CD4-positive, alpha-beta T cell (primary cell): ENCODE measurements at regions not wholly inside any gene's neighbourhood (a gene's known extent, or its start where the extent isn't known, plus 50 kb on each side); places are given as distances from the start of the nearest gene placed in this dataset.

Source experiments
- ATAC-seq: fragments of 200-7000 bp; cut with Tn5 transposase; one replicate; pipeline ENCODE4 v1.10.0; 2022; ENCODE audit warnings: mild to moderate bottlenecking; ENCODE audit not compliant: poor library complexity
- CTCF ChIA-PET: fragments of 350-600 bp; sonication (Branson Sonifier 250); formaldehyde crosslinking; loops from one replicate; lab custom pipeline; 2021; ENCODE audit warnings: antibody characterized with exemption, inconsistent platforms; lab: Charles Lee
- POLR2A ChIA-PET: fragments of 350-600 bp; sonication (Branson Sonifier 250); formaldehyde crosslinking; loops from one replicate; lab custom pipeline; 2021; ENCODE audit warnings: antibody characterized with exemption, inconsistent platforms; lab: Charles Lee
- DNase-seq, 14 experiments: peaks; one replicate each; pipeline ENCODE4 v3.0.0-alpha.2; 2013 to 2020; ENCODE audit warnings: mixed read lengths in 2 of 14
- H3K27ac ChIP-seq, 2 donors: one replicate each; pipeline versions ENCODE4 v1.5.1 to v1.7.0; 2013; ENCODE audit warnings: low read length in 2 of 2, low read depth in 1 of 2, mild to moderate bottlenecking in 1 of 2
- H3K27me3 ChIP-seq, 2 experiments: 1 replicate in 1 of 2; 2 replicates in 1 of 2; pipeline versions ENCODE4 v1.6.1 to v1.7.0; 2013; ENCODE audit warnings: low read length in 2 of 2, control low read depth in 1 of 2, mild to moderate bottlenecking in 1 of 2, moderate library complexity in 1 of 2; ENCODE audit not compliant: insufficient read depth in 2 of 2, control insufficient read depth in 1 of 2
- H3K36me3 ChIP-seq: one replicate; pipeline ENCODE4 v1.6.1; 2013; ENCODE audit warnings: low read length, control low read depth; ENCODE audit not compliant: insufficient read depth
- H3K4me1 ChIP-seq: one replicate; pipeline ENCODE4 v1.6.1; 2013; ENCODE audit warnings: low read length, control low read depth; ENCODE audit not compliant: insufficient read depth
- H3K4me3 ChIP-seq: one replicate; pipeline ENCODE4 v1.5.1; 2013; ENCODE audit warnings: mild to moderate bottlenecking, low read length, moderate library complexity
- H3K9me3 ChIP-seq, 2 experiments: 1 replicate in 1 of 2; 2 replicates in 1 of 2; pipeline versions ENCODE4 v1.6.1 to v1.7.0; 2013; ENCODE audit warnings: low read length in 2 of 2, mild to moderate bottlenecking in 2 of 2, control low read depth in 1 of 2, moderate library complexity in 1 of 2; ENCODE audit not compliant: control insufficient read depth in 1 of 2, insufficient read depth in 1 of 2
- H3K27ac Mint-ChIP-seq: one replicate; pipeline ENCODE4 v1.8.0; 2020; ENCODE audit warnings: mixed read lengths
- H3K27me3 Mint-ChIP-seq: one replicate; pipeline ENCODE4 v1.8.0; 2021; ENCODE audit warnings: mixed read lengths
- H3K36me3 Mint-ChIP-seq: one replicate; pipeline ENCODE4 v1.8.0; 2021; ENCODE audit warnings: low read depth, mixed read lengths
- H3K4me1 Mint-ChIP-seq: one replicate; pipeline ENCODE4 v1.8.0; 2021; ENCODE audit warnings: low read depth, mixed read lengths
- H3K4me3 Mint-ChIP-seq: one replicate; pipeline ENCODE4 v1.8.0; 2020; ENCODE audit warnings: mild to moderate bottlenecking, mixed read lengths
- H3K9me3 Mint-ChIP-seq: one replicate; pipeline ENCODE4 v1.8.0; 2020; ENCODE audit warnings: mixed read lengths
- CTCF ChIP-seq: fragments of 200-600 bp; IDR thresholded peaks from one replicate; pipeline ENCODE4 v1.8.0; 2022; ENCODE audit warnings: antibody characterized with exemption, mild to moderate bottlenecking
- intact Hi-C, 2 experiments: fragments of 100-400 bp; cut with DNase I in 1 of 2; cut with micrococcal nuclease in 1 of 2; formaldehyde crosslinking; loops; one replicate each; pipeline versions ENCODE4 v1.15.1 to v1.9.0; 2023 to 2025; cut with DNase I, micrococcal nuclease

DNA sequence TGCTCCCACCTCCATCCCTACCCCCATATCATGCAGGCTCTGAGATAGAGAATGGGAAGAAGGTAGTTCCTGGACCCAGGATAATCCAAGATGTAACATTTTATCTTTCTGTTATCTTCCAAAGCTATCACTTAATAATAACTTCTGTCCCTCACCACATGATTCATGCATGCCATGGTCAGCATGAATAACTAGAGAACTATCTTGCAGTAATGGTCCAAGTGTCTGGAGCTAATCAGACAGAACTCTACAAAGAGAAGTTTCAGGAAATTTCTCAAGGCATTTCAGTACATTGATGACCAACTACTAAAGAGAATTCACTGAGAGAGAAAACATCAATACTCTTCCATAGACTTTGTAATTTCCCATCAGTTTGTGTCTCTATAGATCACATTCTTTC lies 1469.7 kb upstream of the PIK3C3 start:
- DNase-seq (no peak), ATAC-seq (no peak)
- Mint-ChIP-seq H3K36me3 (no peaks in the 10 kb centered on the region), H3K4me1 (no peaks in the 10 kb centered on the region), H3K4me3 (no peak overlapping the region), H3K27ac (no peak overlapping the region), H3K27me3 (no peaks in the 10 kb centered on the region), H3K9me3 (peaks cover 3% of the 10 kb centered on the region)
- Histone ChIP-seq H3K9me3 (no peaks in the 10 kb centered on the region), H3K36me3 (no peaks in the 10 kb centered on the region), H3K4me3 (no peak overlapping the region), H3K27ac (no peak overlapping the region), H3K4me1 (no peaks in the 10 kb centered on the region), H3K27me3 (no peaks in the 10 kb centered on the region)
- POLR2A ChIA-PET = no interaction called here
- CTCF ChIA-PET = no interaction called here
- intact Hi-C loops = no loop called here
- no peak for TF ChIP-seq CTCF

DNA sequence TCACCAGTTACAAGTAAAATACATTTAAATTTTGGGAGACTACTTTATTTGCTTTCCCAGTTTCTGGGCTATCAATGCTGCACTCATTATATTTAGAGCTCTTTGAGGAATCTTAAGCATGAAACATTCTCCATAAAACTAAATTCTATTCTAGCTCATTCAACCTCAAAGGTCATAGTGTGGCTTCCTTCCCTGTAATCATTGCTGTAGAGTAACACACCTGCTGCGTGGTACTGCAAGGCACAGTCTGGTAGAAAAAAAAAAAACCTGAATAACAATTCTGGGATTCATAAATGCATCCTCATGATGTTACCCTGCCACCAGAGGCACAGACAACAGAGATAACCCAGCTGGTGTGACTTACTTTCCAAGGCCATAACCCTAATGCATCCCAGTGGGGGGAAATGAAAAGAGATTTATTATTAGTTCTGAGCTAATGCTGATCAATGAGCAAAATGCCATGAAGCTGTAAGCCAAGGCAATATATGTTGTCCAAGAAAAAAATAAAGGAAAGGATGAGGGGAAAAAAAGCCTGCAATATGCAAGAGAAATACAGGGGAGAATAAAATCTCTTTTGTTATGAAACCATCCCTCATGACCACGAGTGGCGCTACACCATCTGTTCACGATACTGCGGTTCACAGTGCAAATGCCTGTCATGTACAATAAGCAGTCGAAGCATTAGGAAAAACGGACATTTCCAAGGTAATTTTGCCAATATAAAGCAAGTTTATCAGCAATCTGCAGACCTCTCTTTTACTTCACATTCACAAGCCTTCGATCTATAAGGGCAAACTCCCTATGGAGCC lies 1481.6 kb upstream of the PIK3C3 start:
- Histone ChIP-seq H3K4me1 (no peaks in the 10 kb centered on the region), H3K36me3 (no peaks in the 10 kb centered on the region), H3K27me3 (no peaks in the 10 kb centered on the region), H3K9me3 (peaks cover 0 to 12% of the 10 kb centered on the region in 2 experiments), H3K4me3 (no peak overlapping the region), H3K27ac (no peak overlapping the region)
- Mint-ChIP-seq H3K27me3 (no peaks in the 10 kb centered on the region), H3K4me3 (no peak overlapping the region), H3K27ac (no peak overlapping the region), H3K4me1 (no peaks in the 10 kb centered on the region), H3K36me3 (no peaks in the 10 kb centered on the region), H3K9me3 (peaks cover 4% of the 10 kb centered on the region)
- POLR2A ChIA-PET = no interaction called here
- intact Hi-C loops = no loop called here
- CTCF ChIA-PET = no interaction called here
- DNase-seq (no peak), ATAC-seq (no peak)
- TF ChIP-seq CTCF = no peak

- ChIA-PET CTCF (no interaction called here), POLR2A (no interaction called here)
- H3K27ac ChIP-seq = no peak overlapping the region
- no peaks in the 10 kb centered on the region for H3K36me3 Mint-ChIP-seq
- intact Hi-C loops = no loop called here
- no peaks in the 10 kb centered on the region for H3K27me3 ChIP-seq
- no peak for TF ChIP-seq CTCF
- H3K27ac Mint-ChIP-seq = no peak overlapping the region
- no peak for ATAC-seq
- no peaks in the 10 kb centered on the region for H3K4me1 Mint-ChIP-seq
- no peaks in the 10 kb centered on the region for H3K4me1 ChIP-seq
- H3K4me3 Mint-ChIP-seq = no peak overlapping the region
- H3K9me3 ChIP-seq = peaks cover 0 to 6% of the 10 kb centered on the region in 2 experiments
- no peaks in the 10 kb centered on the region for H3K36me3 ChIP-seq
- no peak for DNase-seq
- peaks cover 7% of the 10 kb centered on the region for H3K9me3 Mint-ChIP-seq
- no peak overlapping the region for H3K4me3 ChIP-seq
- H3K27me3 Mint-ChIP-seq = no peaks in the 10 kb centered on the region
These were observed 1484.3 kb upstream of the PIK3C3 start for GRCh38 chr18:40470723-40471122.
